ENCODE measurements at regions not wholly inside any gene's neighbourhood (a gene's known extent, or its start where the extent isn't known, plus 50 kb on each side); places are given as distances from the start of the nearest gene placed in this dataset.

DNA sequence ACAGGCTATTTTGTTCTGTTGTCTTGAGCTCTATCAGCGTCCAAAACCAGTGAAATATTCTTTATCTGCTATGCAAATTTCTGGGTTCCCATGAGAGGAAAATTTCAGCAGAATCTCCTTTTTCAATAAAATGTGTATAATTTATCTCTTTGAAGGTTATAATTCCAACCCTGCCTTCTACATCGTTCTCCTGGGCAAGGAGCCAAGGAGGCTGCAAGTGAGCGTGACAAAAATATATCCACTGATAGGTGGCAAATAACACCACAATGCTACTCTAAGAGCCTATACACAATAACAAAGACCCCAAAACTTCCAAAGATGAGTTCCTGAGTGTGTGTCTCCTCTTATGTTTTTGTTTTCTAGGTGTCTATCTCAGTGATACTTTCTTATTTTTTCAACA is 664.7 kb upstream of the SORCS1 start:
- Histone ChIP-seq H3K4me3 (ENCODE audit: low read length in 2 of 2) (no peak overlapping the region), H3K27me3 (ENCODE audit: insufficient read depth, low read length) (no peaks in the 10 kb centered on the region), H3K36me3 (ENCODE audit: insufficient read depth, low read length) (no peaks in the 10 kb centered on the region), H3K27ac (ENCODE audit: low read depth, low read length) (no peak overlapping the region), H3K4me1 (ENCODE audit: insufficient read depth, low read length) (no peaks in the 10 kb centered on the region), H3K9me3 (ENCODE audit: control insufficient read depth in 1 of 2, low read length in 2 of 2) (no peaks in the 10 kb centered on the region)
- ChIA-PET POLR2A (ENCODE audit: partially characterized antibody) (no interaction called here), CTCF (ENCODE audit: partially characterized antibody) (no interaction called here)
- Mint-ChIP-seq H3K27ac (no peak overlapping the region), H3K36me3 (no peaks in the 10 kb centered on the region), H3K27me3 (no peaks in the 10 kb centered on the region), H3K4me1 (no peaks in the 10 kb centered on the region), H3K4me3 (no peak overlapping the region), H3K9me3 (peaks cover 0 to 30% (median 14%) of the 10 kb centered on the region in 8 donors)
- DNase-seq = no peak
- intact Hi-C loops (cut with micrococcal nuclease) = no loop called here

GRCh38 chr10:107826171-107826570 is 661.7 kb upstream of the SORCS1 start:
- no peaks in the 10 kb centered on the region for H3K4me1 ChIP-seq (ENCODE audit: insufficient read depth, low read length)
- Mint-ChIP-seq H3K4me3 (no peak overlapping the region), H3K27ac (no peak overlapping the region), H3K27me3 (no peaks in the 10 kb centered on the region), H3K4me1 (no peaks in the 10 kb centered on the region), H3K9me3 (peaks cover 2 to 27% (median 11%) of the 10 kb centered on the region in 8 donors), H3K36me3 (no peaks in the 10 kb centered on the region)
- no peaks in the 10 kb centered on the region for H3K36me3 ChIP-seq (ENCODE audit: insufficient read depth, low read length)
- POLR2A ChIA-PET (ENCODE audit: partially characterized antibody) = no interaction called here
- CTCF ChIA-PET (ENCODE audit: partially characterized antibody) = no interaction called here
- intact Hi-C loops (cut with micrococcal nuclease) = no loop called here
- H3K27ac ChIP-seq (ENCODE audit: low read depth, low read length) = no peak overlapping the region
- H3K27me3 ChIP-seq (ENCODE audit: insufficient read depth, low read length) = no peaks in the 10 kb centered on the region
- H3K4me3 ChIP-seq (ENCODE audit: low read length in 2 of 2) = no peak overlapping the region
- no peak for DNase-seq
- H3K9me3 ChIP-seq (ENCODE audit: control insufficient read depth in 1 of 2, low read length in 2 of 2) = peaks cover 0 to 4% of the 10 kb centered on the region in 2 donors

DNA sequence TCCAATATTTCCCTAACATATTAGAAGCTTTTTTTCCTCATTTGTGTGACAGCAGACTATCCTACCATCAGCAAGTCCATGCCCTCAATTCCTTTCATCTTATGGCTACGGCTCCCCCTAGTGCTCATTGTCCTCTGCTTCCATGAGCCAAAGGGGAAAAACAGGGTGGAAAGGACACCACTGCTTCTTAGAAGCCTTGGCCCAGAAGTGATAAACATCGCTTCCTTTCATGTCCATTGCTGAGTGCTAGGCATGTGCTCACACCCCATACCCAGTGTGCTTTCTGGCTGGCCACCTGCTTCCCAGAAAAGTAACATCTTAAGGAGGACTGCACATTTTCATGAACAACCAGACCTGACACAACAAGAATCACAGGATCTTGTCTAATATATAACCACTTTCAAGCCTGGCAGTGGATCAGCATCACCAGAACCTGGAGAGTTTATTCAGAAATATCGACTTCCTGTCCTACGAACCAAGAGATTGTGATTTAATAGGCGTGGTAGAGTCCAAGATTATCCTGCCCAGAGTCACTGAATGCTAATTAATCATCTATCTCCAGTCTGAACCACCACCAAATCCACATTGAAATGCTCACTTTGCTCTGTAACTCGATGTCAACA is 650.5 kb upstream of the SORCS1 start:
- Mint-ChIP-seq H3K36me3 (no peaks in the 10 kb centered on the region), H3K4me3 (no peak overlapping the region), H3K9me3 (peaks cover 4 to 34% (median 14%) of the 10 kb centered on the region in 8 donors), H3K4me1 (no peaks in the 10 kb centered on the region), H3K27me3 (no peaks in the 10 kb centered on the region), H3K27ac (no peak overlapping the region)
- Histone ChIP-seq H3K27ac (ENCODE audit: low read depth, low read length) (no peak overlapping the region), H3K9me3 (ENCODE audit: control insufficient read depth in 1 of 2, low read length in 2 of 2) (no peaks in the 10 kb centered on the region), H3K36me3 (ENCODE audit: insufficient read depth, low read length) (no peaks in the 10 kb centered on the region), H3K4me1 (ENCODE audit: insufficient read depth, low read length) (no peaks in the 10 kb centered on the region), H3K4me3 (ENCODE audit: low read length in 2 of 2) (no peak overlapping the region), H3K27me3 (ENCODE audit: insufficient read depth, low read length) (no peaks in the 10 kb centered on the region)
- intact Hi-C loops (cut with micrococcal nuclease) = no loop called here
- ChIA-PET CTCF (ENCODE audit: partially characterized antibody) (no interaction called here), POLR2A (ENCODE audit: partially characterized antibody) (no interaction called here)
- no peak for DNase-seq

GRCh38 chr10:107813451-107814162 is 649.1 kb upstream of the SORCS1 start:
- no peaks in the 10 kb centered on the region for H3K36me3 Mint-ChIP-seq
- Histone ChIP-seq H3K36me3 (ENCODE audit: insufficient read depth, low read length) (no peaks in the 10 kb centered on the region), H3K27me3 (ENCODE audit: insufficient read depth, low read length) (no peaks in the 10 kb centered on the region), H3K4me1 (ENCODE audit: insufficient read depth, low read length) (no peaks in the 10 kb centered on the region), H3K27ac (ENCODE audit: low read depth, low read length) (no peak overlapping the region), H3K4me3 (ENCODE audit: low read length in 2 of 2) (no peak overlapping the region), H3K9me3 (ENCODE audit: control insufficient read depth in 1 of 2, low read length in 2 of 2) (no peaks in the 10 kb centered on the region)
- H3K4me3 Mint-ChIP-seq = no peak overlapping the region
- H3K27me3 Mint-ChIP-seq = no peaks in the 10 kb centered on the region
- ChIA-PET POLR2A (ENCODE audit: partially characterized antibody) (no interaction called here), CTCF (ENCODE audit: partially characterized antibody) (no interaction called here)
- H3K27ac Mint-ChIP-seq = no peak overlapping the region
- intact Hi-C loops (cut with micrococcal nuclease) = no loop called here
- H3K9me3 Mint-ChIP-seq = peaks cover 4 to 32% (median 11%) of the 10 kb centered on the region in 8 donors
- DNase-seq = no peak
- no peaks in the 10 kb centered on the region for H3K4me1 Mint-ChIP-seq

- Histone ChIP-seq H3K27me3 (ENCODE audit: insufficient read depth, low read length) (no peaks in the 10 kb centered on the region), H3K36me3 (ENCODE audit: insufficient read depth, low read length) (no peaks in the 10 kb centered on the region), H3K27ac (ENCODE audit: low read depth, low read length) (no peak overlapping the region), H3K9me3 (ENCODE audit: control insufficient read depth in 1 of 2, low read length in 2 of 2) (no peaks in the 10 kb centered on the region), H3K4me1 (ENCODE audit: insufficient read depth, low read length) (no peaks in the 10 kb centered on the region), H3K4me3 (ENCODE audit: low read length in 2 of 2) (no peak overlapping the region)
- H3K27me3 Mint-ChIP-seq = no peaks in the 10 kb centered on the region
- no peaks in the 10 kb centered on the region for H3K36me3 Mint-ChIP-seq
- CTCF ChIA-PET (ENCODE audit: partially characterized antibody) = no interaction called here
- peaks cover 4 to 26% (median 11%) of the 10 kb centered on the region in 8 donors for H3K9me3 Mint-ChIP-seq
- DNase-seq = no peak
- intact Hi-C loops (cut with micrococcal nuclease) = no loop called here
- no peak overlapping the region for H3K4me3 Mint-ChIP-seq
- POLR2A ChIA-PET (ENCODE audit: partially characterized antibody) = no interaction called here
- no peak overlapping the region for H3K27ac Mint-ChIP-seq
- H3K4me1 Mint-ChIP-seq = no peaks in the 10 kb centered on the region
Observed at GRCh38 chr10:107809889-107810288, 645.4 kb upstream of the SORCS1 start.

GRCh38 chr10:107807836-107808235 is 643.3 kb upstream of the SORCS1 start:
- Histone ChIP-seq H3K9me3 (ENCODE audit: control insufficient read depth in 1 of 2, low read length in 2 of 2) (no peaks in the 10 kb centered on the region), H3K36me3 (ENCODE audit: insufficient read depth, low read length) (no peaks in the 10 kb centered on the region), H3K27ac (ENCODE audit: low read depth, low read length) (no peak overlapping the region), H3K4me1 (ENCODE audit: insufficient read depth, low read length) (no peaks in the 10 kb centered on the region), H3K4me3 (ENCODE audit: low read length in 2 of 2) (no peak overlapping the region), H3K27me3 (ENCODE audit: insufficient read depth, low read length) (no peaks in the 10 kb centered on the region)
- Mint-ChIP-seq H3K36me3 (no peaks in the 10 kb centered on the region), H3K9me3 (peaks cover 3 to 22% (median 11%) of the 10 kb centered on the region in 8 donors), H3K27me3 (no peaks in the 10 kb centered on the region), H3K27ac (no peak overlapping the region), H3K4me3 (no peak overlapping the region), H3K4me1 (no peaks in the 10 kb centered on the region)
- CTCF ChIA-PET (ENCODE audit: partially characterized antibody) = no interaction called here
- POLR2A ChIA-PET (ENCODE audit: partially characterized antibody) = no interaction called here
- intact Hi-C loops (cut with micrococcal nuclease) = no loop called here
- no peak for DNase-seq

DNA sequence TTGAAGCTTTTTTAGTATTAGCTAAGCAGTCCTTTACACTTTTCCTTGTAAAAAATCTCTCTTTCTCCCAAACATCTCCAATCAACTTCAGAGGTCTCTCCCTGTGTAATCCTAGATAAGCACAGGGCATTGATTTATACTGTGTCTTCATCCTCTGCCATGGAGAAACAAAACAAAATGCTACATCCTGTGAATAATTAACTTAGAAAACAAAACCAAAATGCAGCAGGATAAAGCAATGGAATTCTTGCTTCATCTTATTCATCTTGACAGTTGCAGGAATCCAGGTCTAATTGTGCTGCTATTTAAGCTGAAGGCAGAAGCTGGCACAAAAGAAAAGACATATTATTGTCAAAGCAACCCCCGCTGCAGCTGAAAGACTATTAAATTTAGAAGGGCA is 641.5 kb upstream of the SORCS1 start:
- CTCF ChIA-PET (ENCODE audit: partially characterized antibody) = no interaction called here

More for the DNA sequence above, 641.5 kb upstream of the SORCS1 start:
- no peak overlapping the region for H3K27ac ChIP-seq (ENCODE audit: low read depth, low read length)
- no peaks in the 10 kb centered on the region for H3K9me3 ChIP-seq (ENCODE audit: control insufficient read depth in 1 of 2, low read length in 2 of 2)
- Mint-ChIP-seq H3K4me3 (no peak overlapping the region), H3K27me3 (no peaks in the 10 kb centered on the region), H3K9me3 (peaks cover 3 to 27% (median 13%) of the 10 kb centered on the region in 8 donors), H3K27ac (no peak overlapping the region), H3K36me3 (no peaks in the 10 kb centered on the region), H3K4me1 (no peaks in the 10 kb centered on the region)
- H3K4me1 ChIP-seq (ENCODE audit: insufficient read depth, low read length) = no peaks in the 10 kb centered on the region
- H3K27me3 ChIP-seq (ENCODE audit: insufficient read depth, low read length) = no peaks in the 10 kb centered on the region
- DNase-seq = no peak
- POLR2A ChIA-PET (ENCODE audit: partially characterized antibody) = no interaction called here
- H3K36me3 ChIP-seq (ENCODE audit: insufficient read depth, low read length) = no peaks in the 10 kb centered on the region
- intact Hi-C loops (cut with micrococcal nuclease) = no loop called here
- H3K4me3 ChIP-seq (ENCODE audit: low read length in 2 of 2) = no peak overlapping the region
